Type B pancreatic cell (in vitro differentiated cells): ENCODE measurements at regions not wholly inside any gene's neighbourhood (a gene's known extent, or its start where the extent isn't known, plus 50 kb on each side); places are given as distances from the start of the nearest gene placed in this dataset.

Experiments
- DNase-seq: peaks from one replicate; pipeline ENCODE4 v3.0.0; 2021; ENCODE audit warnings: mixed read lengths; ENCODE audit not compliant: unreplicated experiment; ENCODE audit errors: extremely low spot score
- H3K27ac Mint-ChIP-seq: 2 replicates; pipeline ENCODE4 v1.8.0; 2021; ENCODE audit warnings: mild to moderate bottlenecking, mixed read lengths
- H3K27me3 Mint-ChIP-seq: 2 replicates; pipeline ENCODE4 v1.8.0; 2021; ENCODE audit warnings: mixed read lengths
- H3K36me3 Mint-ChIP-seq: 2 replicates; pipeline ENCODE4 v1.8.0; 2021; ENCODE audit warnings: mixed read lengths
- H3K4me1 Mint-ChIP-seq: one replicate; pipeline ENCODE4 v1.8.0; 2021; ENCODE audit warnings: mixed read lengths; ENCODE audit not compliant: unreplicated experiment
- H3K4me3 Mint-ChIP-seq: 2 replicates; pipeline ENCODE4 v1.8.0; 2021; ENCODE audit warnings: mild to moderate bottlenecking, mixed read lengths
- H3K9me3 Mint-ChIP-seq: 2 replicates; pipeline ENCODE4 v1.8.0; 2021; ENCODE audit warnings: mixed read lengths
- TF ChIP-seq, protein P1 (sequence below): fragments of 200-600 bp; sonication (generic); conservative IDR thresholded peaks from 2 replicates; pipeline ENCODE4 v1.5.0; 2021; ENCODE audit warnings: antibody characterized with exemption, mild to moderate bottlenecking

DNA sequence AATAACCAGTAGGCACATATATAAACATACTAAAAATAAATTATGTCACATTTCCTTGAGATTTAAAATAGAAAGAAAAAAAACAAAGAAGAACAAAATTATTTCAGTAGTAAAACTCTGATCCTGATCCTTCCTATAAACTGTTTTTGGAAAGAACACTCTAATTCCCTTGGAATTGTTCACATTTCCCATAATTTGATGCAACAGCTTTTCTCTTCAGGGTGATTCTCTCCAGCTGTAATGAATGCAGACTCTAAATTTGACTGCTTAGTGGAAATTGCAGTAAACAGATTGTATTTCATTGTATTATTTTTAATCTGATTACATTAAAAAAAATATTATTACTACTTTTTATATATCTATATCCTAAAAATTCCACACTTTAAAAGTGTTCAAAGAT, 70.2 kb upstream of the ABI3BP start:
- Mint-ChIP-seq H3K27ac (no peak overlapping the region), H3K36me3 (no peaks in the 10 kb centered on the region), H3K27me3 (no peaks in the 10 kb centered on the region), H3K4me3 (no peak overlapping the region), H3K4me1 (no peaks in the 10 kb centered on the region), H3K9me3 (peaks cover 12% of the 10 kb centered on the region)
- TF ChIP-seq, protein P1, sequence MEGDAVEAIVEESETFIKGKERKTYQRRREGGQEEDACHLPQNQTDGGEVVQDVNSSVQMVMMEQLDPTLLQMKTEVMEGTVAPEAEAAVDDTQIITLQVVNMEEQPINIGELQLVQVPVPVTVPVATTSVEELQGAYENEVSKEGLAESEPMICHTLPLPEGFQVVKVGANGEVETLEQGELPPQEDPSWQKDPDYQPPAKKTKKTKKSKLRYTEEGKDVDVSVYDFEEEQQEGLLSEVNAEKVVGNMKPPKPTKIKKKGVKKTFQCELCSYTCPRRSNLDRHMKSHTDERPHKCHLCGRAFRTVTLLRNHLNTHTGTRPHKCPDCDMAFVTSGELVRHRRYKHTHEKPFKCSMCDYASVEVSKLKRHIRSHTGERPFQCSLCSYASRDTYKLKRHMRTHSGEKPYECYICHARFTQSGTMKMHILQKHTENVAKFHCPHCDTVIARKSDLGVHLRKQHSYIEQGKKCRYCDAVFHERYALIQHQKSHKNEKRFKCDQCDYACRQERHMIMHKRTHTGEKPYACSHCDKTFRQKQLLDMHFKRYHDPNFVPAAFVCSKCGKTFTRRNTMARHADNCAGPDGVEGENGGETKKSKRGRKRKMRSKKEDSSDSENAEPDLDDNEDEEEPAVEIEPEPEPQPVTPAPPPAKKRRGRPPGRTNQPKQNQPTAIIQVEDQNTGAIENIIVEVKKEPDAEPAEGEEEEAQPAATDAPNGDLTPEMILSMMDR = no peak
- DNase-seq = no peak

DNA sequence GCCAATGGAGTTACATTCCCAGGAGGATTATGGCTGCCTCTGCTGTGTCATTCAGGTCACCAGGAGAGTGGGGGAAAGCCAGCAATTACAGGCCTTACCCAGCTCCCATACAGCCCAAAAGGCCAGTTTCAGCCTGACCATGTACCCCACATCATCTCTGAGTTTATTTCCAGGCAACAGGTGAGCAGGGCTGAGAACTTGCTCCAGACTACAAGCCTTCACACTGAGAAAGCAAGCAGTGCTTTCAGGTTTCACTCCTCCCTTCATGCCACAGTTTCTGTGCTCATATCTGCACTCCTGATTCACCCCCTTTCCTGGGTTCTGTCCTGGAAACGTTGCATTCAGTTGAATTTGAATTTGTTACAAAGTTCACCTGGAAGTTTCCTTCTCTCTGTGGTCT, 68.1 kb upstream of the ABI3BP start:
- no peak for DNase-seq
- no peaks in the 10 kb centered on the region for H3K27me3 Mint-ChIP-seq
- peaks cover 18% of the 10 kb centered on the region for H3K9me3 Mint-ChIP-seq
- no peak overlapping the region for H3K4me3 Mint-ChIP-seq
- no peak overlapping the region for H3K27ac Mint-ChIP-seq
- H3K36me3 Mint-ChIP-seq = no peaks in the 10 kb centered on the region
- no peaks in the 10 kb centered on the region for H3K4me1 Mint-ChIP-seq
- TF ChIP-seq, protein P1 = no peak

DNA sequence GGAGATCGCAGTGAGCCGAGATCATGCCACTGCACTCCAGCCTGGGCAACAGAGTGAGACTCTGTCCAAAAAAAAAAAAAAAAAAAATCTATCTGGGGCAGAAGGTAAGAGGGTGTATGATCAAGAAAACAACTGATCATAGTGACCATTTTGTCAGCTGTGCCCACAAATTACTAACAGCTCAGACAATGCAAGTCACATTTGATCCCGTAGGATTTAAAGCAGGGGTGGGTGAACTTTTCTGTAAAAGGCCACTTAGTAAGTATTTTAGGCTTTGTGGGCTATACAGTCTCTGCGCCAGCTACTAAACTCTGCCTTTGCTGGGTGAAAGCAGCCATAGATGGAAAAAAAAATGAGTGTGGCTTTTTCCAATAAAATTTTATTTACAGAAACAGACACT, 57.6 kb upstream of the ABI3BP start:
- Mint-ChIP-seq H3K9me3 (no peaks in the 10 kb centered on the region), H3K4me3 (no peak overlapping the region), H3K27me3 (no peaks in the 10 kb centered on the region), H3K36me3 (no peaks in the 10 kb centered on the region), H3K27ac (no peak overlapping the region), H3K4me1 (no peaks in the 10 kb centered on the region)
- DNase-seq = no peak
- TF ChIP-seq, protein P1 = no peak

DNA sequence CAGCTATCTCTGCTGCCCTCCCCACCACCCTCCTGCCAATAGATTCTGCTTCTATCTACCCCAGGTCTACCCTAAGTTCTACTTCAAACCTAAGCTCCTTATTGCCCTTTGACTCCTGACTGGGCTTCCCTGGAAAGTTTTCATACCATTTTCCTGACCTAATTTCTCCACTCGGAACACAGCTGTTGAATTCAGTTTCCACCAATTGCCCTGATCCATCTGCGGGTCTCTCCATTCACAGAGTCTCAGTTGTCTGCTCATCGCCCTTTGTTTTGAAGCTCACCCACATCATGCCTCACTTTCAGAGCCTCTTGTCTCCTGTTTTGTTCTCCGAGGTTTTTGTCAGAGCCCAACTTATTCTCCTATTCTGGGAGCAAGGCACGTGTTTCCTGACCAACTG, 56.8 kb upstream of the ABI3BP start:
- no peak for DNase-seq
- Mint-ChIP-seq H3K27ac (no peak overlapping the region), H3K4me3 (no peak overlapping the region), H3K9me3 (no peaks in the 10 kb centered on the region), H3K4me1 (no peaks in the 10 kb centered on the region), H3K27me3 (no peaks in the 10 kb centered on the region), H3K36me3 (no peaks in the 10 kb centered on the region)
- TF ChIP-seq, protein P1 = no peak

DNA sequence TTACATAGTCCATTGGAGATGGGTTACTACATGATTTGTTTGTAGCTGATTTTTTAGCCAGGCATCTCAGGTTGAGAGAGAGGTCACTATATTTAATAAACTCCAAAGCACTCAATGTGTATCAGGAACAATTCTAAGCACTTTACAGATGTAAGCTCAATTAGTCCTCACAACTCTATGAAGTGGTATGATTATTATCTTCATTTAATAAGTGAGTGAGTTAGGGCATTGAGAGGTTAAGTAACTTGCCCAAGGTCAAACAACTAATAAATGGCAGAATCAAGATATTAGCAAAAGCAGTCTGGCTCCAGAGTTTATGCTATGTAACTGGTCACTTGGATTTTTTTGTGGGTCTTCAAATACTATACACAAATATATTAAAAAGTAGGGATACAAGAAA, 56.3 kb upstream of the ABI3BP start:
- no peaks in the 10 kb centered on the region for H3K4me1 Mint-ChIP-seq
- H3K27me3 Mint-ChIP-seq = no peaks in the 10 kb centered on the region
- H3K27ac Mint-ChIP-seq = no peak overlapping the region
- H3K36me3 Mint-ChIP-seq = no peaks in the 10 kb centered on the region
- TF ChIP-seq, protein P1 = no peak
- no peak for DNase-seq
- no peaks in the 10 kb centered on the region for H3K9me3 Mint-ChIP-seq
- H3K4me3 Mint-ChIP-seq = no peak overlapping the region

DNA sequence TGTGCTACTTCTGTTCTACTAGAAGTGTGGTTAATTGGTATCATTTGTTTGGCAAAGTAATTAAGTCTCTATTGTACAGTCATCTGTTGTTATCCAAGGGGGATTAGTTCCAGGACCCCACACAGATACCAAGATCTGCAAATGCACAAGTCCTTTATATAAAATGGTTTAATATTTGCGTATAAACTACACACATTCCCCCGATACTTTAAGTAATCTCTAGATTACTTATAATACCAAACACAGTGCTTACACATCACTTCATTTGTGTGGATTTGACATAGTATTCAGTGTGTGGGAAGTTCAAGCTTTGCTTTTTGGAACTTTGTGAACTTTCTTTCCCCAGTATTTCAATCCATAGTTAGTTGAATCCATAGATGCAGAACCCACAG, 50.5 kb upstream of the ABI3BP start:
- TF ChIP-seq, protein P1 = no peak
- Mint-ChIP-seq H3K27me3 (no peaks in the 10 kb centered on the region), H3K4me1 (no peaks in the 10 kb centered on the region), H3K4me3 (no peak overlapping the region), H3K27ac (no peak overlapping the region), H3K9me3 (no peaks in the 10 kb centered on the region), H3K36me3 (no peaks in the 10 kb centered on the region)
- no peak for DNase-seq
